Endothelial cell of umbilical vein (primary cell): ENCODE measurements at regions not wholly inside any gene's neighbourhood (a gene's known extent, or its start where the extent isn't known, plus 50 kb on each side); places are given as distances from the start of the nearest gene placed in this dataset.

Experiments
- BruUV-seq: library from RNA; stranded (reverse); fragments of 400-500 nt; replicated peaks from 2 replicates; lab custom pipeline; 2021; lab: Mats Ljungman, UMichigan
- CTCF ChIA-PET: fragments of 300-600, 350-600 bp; sonication (Branson Sonifier 250); formaldehyde crosslinking; loops from one replicate; lab custom pipeline; 2021; ENCODE audit warnings: antibody characterized with exemption, inconsistent platforms; lab: Charles Lee
- POLR2A ChIA-PET: fragments of 300-600, 350-600 bp; sonication (Branson Sonifier 250); formaldehyde crosslinking; loops from one replicate; lab custom pipeline; 2021; ENCODE audit warnings: antibody characterized with exemption, inconsistent platforms; lab: Charles Lee
- DNase-seq: peaks from one replicate; pipeline ENCODE4 v3.0.0-alpha.2; 2011; ENCODE audit warnings: low read depth, low spot score
- FAIRE-seq: peaks from 2 replicates; lab custom pipeline; 2011; peaks lifted over from hg19 to GRCh38; lab: Jason Lieb, UNC
- H2AFZ ChIP-seq: 2 replicates; pipeline ENCODE4 v1.6.0; 2012; ENCODE audit warnings: low read depth, low read length, control low read depth, inconsistent platforms
- H3K27ac ChIP-seq: 2 replicates; pipeline ENCODE4 v1.5.1; 2011; ENCODE audit warnings: low read depth, mild to moderate bottlenecking, control low read depth, low read length, moderate library complexity; ENCODE audit not compliant: insufficient read depth
- H3K27me3 ChIP-seq, 2 experiments: 2 replicates each; pipeline versions ENCODE4 v1.6.0 to v1.6.1; 2011; ENCODE audit warnings: low read length in 2 of 2, mixed read lengths in 1 of 2; ENCODE audit not compliant: control insufficient read depth in 2 of 2, insufficient read depth in 2 of 2
- H3K36me3 ChIP-seq, 2 experiments: 2 replicates in 1 of 2; 3 replicates in 1 of 2; pipeline ENCODE4 v1.5.1; 2011; ENCODE audit warnings: low read length in 2 of 2, mild to moderate bottlenecking in 1 of 2, moderate library complexity in 1 of 2; ENCODE audit not compliant: control insufficient read depth in 2 of 2, insufficient read depth in 2 of 2; ENCODE audit errors: extremely low read depth in 1 of 2
- H3K4me1 ChIP-seq: 3 replicates; pipeline ENCODE4 v1.5.1; 2011; ENCODE audit warnings: mild to moderate bottlenecking, low read length; ENCODE audit not compliant: control insufficient read depth, insufficient read depth; ENCODE audit errors: extremely low read depth
- H3K4me2 ChIP-seq: 2 replicates; pipeline ENCODE4 v1.6.1; 2011; ENCODE audit warnings: low read length, control low read depth, mixed read lengths; ENCODE audit not compliant: insufficient read depth
- H3K4me3 ChIP-seq, 3 experiments: fragments of 200-600 bp in 1 of 3; sonication (generic), shearing (Covaris generic) in 1 of 3; replicated peaks in 1 of 3; 2 replicates each; pipeline ENCODE4 v1.5.1; 2011 to 2016; ENCODE audit warnings: control low read depth in 3 of 3, low read length in 3 of 3, mild to moderate bottlenecking in 2 of 3, inconsistent platforms in 1 of 3, low read depth in 1 of 3, moderate library complexity in 1 of 3; ENCODE audit not compliant: insufficient read depth in 1 of 3
- H3K79me2 ChIP-seq: 2 replicates; pipeline ENCODE4 v1.6.0; 2012; ENCODE audit warnings: low read length, inconsistent platforms; ENCODE audit not compliant: control insufficient read depth, insufficient read depth
- H3K9ac ChIP-seq: replicated peaks from 2 replicates; pipeline ENCODE3; 2011; ENCODE audit warnings: low read length, control low read depth; ENCODE audit not compliant: insufficient read depth; ENCODE audit errors: extremely low read depth
- H3K9me1 ChIP-seq: replicated peaks from 3 replicates; pipeline ENCODE4 v1.6.0; 2011; ENCODE audit warnings: mild to moderate bottlenecking, low read length; ENCODE audit not compliant: control insufficient read depth, insufficient read depth; ENCODE audit errors: extremely low read depth
- H3K9me3 ChIP-seq: replicated peaks from 2 replicates; pipeline ENCODE4 v1.5.1; 2012; ENCODE audit warnings: low read length, inconsistent platforms; ENCODE audit not compliant: control insufficient read depth, insufficient read depth
- H4K20me1 ChIP-seq: replicated peaks from 2 replicates; pipeline ENCODE3; 2011; ENCODE audit warnings: mild to moderate bottlenecking, low read length; ENCODE audit not compliant: control insufficient read depth, insufficient read depth; ENCODE audit errors: extremely low read depth
- EZH2 ChIP-seq: IDR thresholded peaks from 2 replicates; pipeline ENCODE4 v1.6.1; 2012; ENCODE audit warnings: borderline replicate concordance, low read depth, mild to moderate bottlenecking, moderate library complexity, low read length, inconsistent platforms; ENCODE audit not compliant: severe bottlenecking
- GATA2 ChIP-seq: IDR thresholded peaks from 2 replicates; pipeline ENCODE4 v1.7.0; 2011; ENCODE audit warnings: low read depth, mild to moderate bottlenecking, moderate library complexity, mixed read lengths, low read length; ENCODE audit not compliant: insufficient read length, insufficient read depth
- JUN ChIP-seq: IDR thresholded peaks from 2 replicates; pipeline ENCODE4 v1.6.1; 2011; ENCODE audit warnings: borderline replicate concordance, low read depth; ENCODE audit not compliant: insufficient read length, insufficient read depth
- MYC ChIP-seq: IDR thresholded peaks from one replicate; pipeline ENCODE4 v1.6.1; 2011; ENCODE audit warnings: mild to moderate bottlenecking, low read depth, low read length
- POLR2A ChIP-seq: IDR thresholded peaks from 2 replicates; pipeline ENCODE4 v1.6.1; 2012; ENCODE audit warnings: low read depth, mild to moderate bottlenecking, control low read depth, low read length
- dilution Hi-C: fragments of 300-500 bp; cut with MboI; formaldehyde crosslinking; loops from one replicate; pipeline ENCODE4 v1.15.0; 2019; ENCODE audit warnings: low sequenced_read_pairs; ENCODE audit not compliant: extremely low pct_ligation_motif_present
- intact Hi-C: fragments of 100-400 bp; cut with micrococcal nuclease; formaldehyde crosslinking; loops from one replicate; pipeline ENCODE4 v1.10.0; 2022

- BruUV-seq: no TSS peak
- Histone ChIP-seq H3K79me2 (no peaks in the 10 kb centered on the region), H3K9me1 (no peaks in the 10 kb centered on the region), H2AFZ (no peak overlapping the region), H3K4me3 (no peak overlapping the region), H3K4me1 (peaks cover 23% of the 10 kb centered on the region), H3K27me3 (no peaks in the 10 kb centered on the region), H3K9ac (no peak overlapping the region), H4K20me1 (no peaks in the 10 kb centered on the region), H3K27ac (no peak overlapping the region), H3K9me3 (no peaks in the 10 kb centered on the region), H3K4me2 (no peak overlapping the region), H3K36me3 (no peaks in the 10 kb centered on the region)
- dilution Hi-C loops (no loop called here), intact Hi-C loops (loop anchor here (5.0 to 10.0 kb wide), 2 partner anchors 388 to 955 kb away; no protein-coding TSS in a partner anchor)
- TF ChIP-seq MYC: no peak
- no peak for TF ChIP-seq JUN
- no peak for TF ChIP-seq EZH2
- ChIA-PET POLR2A (no interaction called here), CTCF (no interaction called here)
- DNase-seq (no peak), FAIRE-seq (no peak)
Observed at GRCh38 chr1:87682565-87682964, 353.9 kb downstream of the LMO4 start.

- Histone ChIP-seq H3K36me3 (no peaks in the 10 kb centered on the region), H3K27ac (no peak overlapping the region), H2AFZ (peak overlapping the region; percentile 100), H3K4me3 (peak overlapping the region in 1 of 3 experiments; percentile 74), H3K9me1 (no peaks in the 10 kb centered on the region), H3K27me3 (no peaks in the 10 kb centered on the region), H3K9ac (no peak overlapping the region), H3K4me2 (peak overlapping the region; percentile 95), H3K79me2 (no peaks in the 10 kb centered on the region), H3K9me3 (no peaks in the 10 kb centered on the region), H3K4me1 (peaks cover 23% of the 10 kb centered on the region), H4K20me1 (no peaks in the 10 kb centered on the region)
- dilution Hi-C loops: no loop called here
- peak; percentile 2 for DNase-seq
- no peak for FAIRE-seq
- CTCF ChIA-PET: interaction anchor here (1.0 to 1.2 kb wide), 2 partner anchors 9 to 118 kb away, joined by 3 to 4 read pairs; no protein-coding TSS in a partner anchor
- intact Hi-C loops: loop anchor here (5.0 to 10.0 kb wide), 2 partner anchors 389 to 956 kb away; no protein-coding TSS in a partner anchor
- POLR2A ChIA-PET: no interaction called here
- TF ChIP-seq GATA2: no peak
- no peak for TF ChIP-seq POLR2A
- no TSS peak for BruUV-seq
Observed at GRCh38 chr1:87683196-87683956, 354.7 kb downstream of the LMO4 start.
